ENCODE measurements at regions not wholly inside any gene's neighbourhood (a gene's known extent, or its start where the extent isn't known, plus 50 kb on each side); places are given as distances from the start of the nearest gene placed in this dataset.
"Not testable (repeated sequence)": the region's sequence is repeated elsewhere in the genome, so short reads cannot be mapped to it uniquely, and the experiment has no call there.

DNA sequence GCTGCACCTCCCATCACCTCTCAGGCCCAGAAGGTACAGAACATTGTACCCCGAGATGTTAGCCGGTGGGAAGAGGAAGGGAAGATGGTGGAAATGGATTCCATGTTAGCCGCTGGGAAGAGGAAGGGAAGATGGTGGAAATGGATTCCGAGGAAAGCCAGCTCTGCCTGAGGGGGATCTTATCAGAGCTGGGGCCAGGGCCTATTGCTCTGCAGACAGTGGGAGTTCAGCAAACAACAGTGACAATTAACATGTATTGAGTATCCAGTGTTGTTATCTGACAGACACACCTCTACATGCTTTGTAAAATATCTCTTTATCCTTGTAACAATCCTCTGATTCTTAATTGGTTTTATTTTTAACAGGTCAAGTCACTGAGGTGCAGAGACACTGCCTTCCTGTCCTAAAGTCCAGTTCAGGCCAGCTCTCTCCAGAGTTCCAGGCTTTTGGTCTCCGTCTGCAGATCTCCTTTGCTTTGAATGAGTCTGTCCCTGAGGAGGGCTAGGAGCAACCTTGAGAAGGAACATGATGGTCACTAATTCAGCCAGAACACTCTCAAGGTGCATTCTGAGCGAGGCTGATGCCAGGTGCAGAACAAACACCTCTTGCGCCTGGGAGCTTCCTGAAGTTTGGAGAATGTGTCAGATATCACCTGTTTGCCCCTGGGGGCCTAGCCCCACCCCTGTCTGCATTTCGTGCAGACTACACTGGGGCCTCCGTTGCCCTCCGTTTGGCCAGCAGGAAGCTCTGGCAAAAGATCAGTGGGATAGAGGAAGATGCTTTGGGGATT is 82.4 kb upstream of the PODXL start:
- no peaks in the 10 kb centered on the region for H3K36me3 Mint-ChIP-seq (ENCODE audit: low read depth)
- H3K27me3 Mint-ChIP-seq, result no peaks in the 10 kb centered on the region
- H3K4me3 Mint-ChIP-seq, result no peak overlapping the region
- no peak overlapping the region for H3K27ac Mint-ChIP-seq
- H3K4me1 Mint-ChIP-seq (ENCODE audit: low read depth), result no peaks in the 10 kb centered on the region
- no peaks in the 10 kb centered on the region for H3K9me3 Mint-ChIP-seq

DNA sequence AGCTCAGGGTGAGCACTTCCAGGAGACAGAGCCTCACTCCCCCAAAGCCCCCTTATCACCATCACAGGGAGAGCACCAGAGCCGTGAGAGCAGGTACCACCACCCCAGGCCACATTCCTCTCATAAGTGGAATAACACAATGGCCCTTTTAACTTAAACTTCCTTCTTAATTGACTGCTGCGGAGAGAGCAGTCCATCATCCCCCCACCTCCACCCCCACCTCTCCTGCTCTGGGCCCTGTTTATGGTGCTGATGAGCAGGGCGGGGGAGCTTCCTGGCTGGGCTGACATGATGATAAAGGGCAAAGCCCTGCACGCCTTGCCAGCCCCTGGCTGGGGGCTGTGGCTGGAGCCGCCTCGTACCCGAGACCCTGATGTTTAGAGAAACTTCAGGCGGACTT is 81.4 kb upstream of the PODXL start:
- Mint-ChIP-seq H3K27ac (no peak overlapping the region), H3K36me3 (ENCODE audit: low read depth) (no peaks in the 10 kb centered on the region), H3K9me3 (no peaks in the 10 kb centered on the region), H3K4me3 (no peak overlapping the region), H3K27me3 (no peaks in the 10 kb centered on the region), H3K4me1 (ENCODE audit: low read depth) (no peaks in the 10 kb centered on the region)

DNA sequence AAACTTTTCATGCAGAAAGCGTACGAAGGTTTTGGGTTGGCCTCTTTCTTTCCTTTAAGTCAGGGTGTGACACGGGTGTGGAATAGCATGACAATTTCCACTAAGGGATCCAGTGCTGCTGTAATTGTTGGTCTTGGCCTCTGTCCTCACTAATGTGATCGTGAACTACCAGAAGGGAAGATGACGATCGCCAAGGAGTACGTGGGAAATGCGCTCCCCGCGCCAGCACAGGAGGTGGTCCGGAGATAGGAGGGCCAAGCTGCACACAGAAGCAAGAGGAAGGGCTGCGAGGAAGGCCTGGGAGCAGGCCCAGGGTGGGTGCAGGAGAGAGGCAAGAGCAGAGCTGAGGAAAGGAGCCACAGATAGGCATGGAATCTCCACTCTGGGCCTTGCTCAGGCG is 79.7 kb upstream of the PODXL start:
- H3K36me3 Mint-ChIP-seq (ENCODE audit: low read depth), result no peaks in the 10 kb centered on the region
- no peaks in the 10 kb centered on the region for H3K4me1 Mint-ChIP-seq (ENCODE audit: low read depth)
- H3K27me3 Mint-ChIP-seq, result no peaks in the 10 kb centered on the region
- no peak overlapping the region for H3K4me3 Mint-ChIP-seq
- no peaks in the 10 kb centered on the region for H3K9me3 Mint-ChIP-seq
- H3K27ac Mint-ChIP-seq, result no peak overlapping the region

DNA sequence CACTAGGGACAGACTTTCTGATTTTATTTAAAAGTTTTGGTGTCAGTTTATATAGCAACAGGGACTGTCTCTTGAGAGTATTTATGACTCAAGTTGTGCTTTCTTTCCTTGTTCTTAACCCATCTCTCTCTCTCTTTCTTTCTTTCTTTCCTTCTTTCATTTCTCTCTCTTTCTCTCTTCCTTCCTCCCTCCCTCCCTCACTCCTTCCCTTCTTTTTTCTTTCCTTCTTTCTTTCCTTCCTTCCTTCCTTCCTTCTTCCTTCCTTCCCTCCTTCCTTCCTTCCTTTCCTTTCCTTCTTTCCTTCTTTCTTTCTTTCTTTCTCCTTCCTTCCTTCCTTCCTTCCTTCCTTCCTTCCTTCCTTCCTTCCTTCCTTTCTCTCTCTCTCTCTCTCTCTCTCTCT is 77.8 kb upstream of the PODXL start:
- H3K27ac Mint-ChIP-seq, result not testable (repeated sequence)

DNA sequence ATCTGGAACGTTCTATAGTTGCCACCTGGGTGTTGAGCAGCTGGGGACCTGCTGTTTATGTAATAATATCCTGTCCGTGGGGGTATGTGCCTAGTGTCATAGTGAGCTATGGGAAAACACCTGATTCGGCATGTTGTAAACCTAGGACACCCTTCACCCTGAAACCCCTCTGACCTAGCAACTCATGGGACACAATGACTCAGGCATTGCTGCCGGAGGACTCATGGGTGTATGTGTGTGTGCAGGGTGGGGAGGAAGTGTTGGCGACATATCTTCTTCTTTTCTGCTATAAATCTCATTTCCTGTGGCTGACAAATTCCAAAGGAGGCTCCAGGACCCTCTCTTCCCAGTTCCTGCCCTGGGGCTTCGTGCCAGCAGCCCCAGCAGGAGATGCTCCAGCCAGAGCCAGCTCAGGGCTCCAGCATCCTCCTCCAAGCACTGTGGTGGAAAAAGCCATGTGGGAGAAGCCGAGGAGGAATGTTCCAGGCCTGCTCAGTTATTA is 77.0 kb upstream of the PODXL start:
- Mint-ChIP-seq H3K9me3 (no peaks in the 10 kb centered on the region), H3K4me1 (ENCODE audit: low read depth) (no peaks in the 10 kb centered on the region), H3K27ac (no peak overlapping the region)

More for the DNA sequence above, 77.8 kb upstream of the PODXL start:
- not testable (repeated sequence) for H3K9me3 Mint-ChIP-seq; H3K27me3 Mint-ChIP-seq; H3K4me1 Mint-ChIP-seq (ENCODE audit: low read depth); H3K36me3 Mint-ChIP-seq (ENCODE audit: low read depth); H3K4me3 Mint-ChIP-seq

DNA sequence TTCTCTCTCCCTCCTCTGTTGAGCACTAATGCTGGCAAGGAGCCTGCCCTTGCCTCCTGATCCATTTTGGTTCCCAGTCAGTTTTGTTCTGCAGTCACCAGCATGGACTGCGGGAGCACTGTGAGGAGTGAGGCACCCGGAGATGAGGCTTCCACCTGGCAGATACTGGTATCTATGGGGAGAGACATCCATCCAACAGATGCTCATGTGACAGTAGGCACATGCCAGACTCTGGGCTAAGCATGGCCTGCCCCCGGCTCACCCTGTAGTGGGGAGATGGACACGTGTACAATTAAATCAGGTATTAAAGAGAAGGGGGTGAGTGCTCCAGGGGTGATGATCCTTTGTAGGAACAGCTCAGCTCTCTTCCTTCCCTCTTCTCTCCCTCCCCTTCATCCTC is 74.0 kb upstream of the PODXL start:
- Mint-ChIP-seq H3K4me1 (ENCODE audit: low read depth) (no peaks in the 10 kb centered on the region), H3K4me3 (no peak overlapping the region), H3K27ac (no peak overlapping the region), H3K9me3 (no peaks in the 10 kb centered on the region), H3K27me3 (no peaks in the 10 kb centered on the region), H3K36me3 (ENCODE audit: low read depth) (no peaks in the 10 kb centered on the region)

More for the DNA sequence above, 77.0 kb upstream of the PODXL start:
- H3K4me3 Mint-ChIP-seq, result no peak overlapping the region
- H3K27me3 Mint-ChIP-seq, result no peaks in the 10 kb centered on the region
- H3K36me3 Mint-ChIP-seq (ENCODE audit: low read depth), result no peaks in the 10 kb centered on the region

DNA sequence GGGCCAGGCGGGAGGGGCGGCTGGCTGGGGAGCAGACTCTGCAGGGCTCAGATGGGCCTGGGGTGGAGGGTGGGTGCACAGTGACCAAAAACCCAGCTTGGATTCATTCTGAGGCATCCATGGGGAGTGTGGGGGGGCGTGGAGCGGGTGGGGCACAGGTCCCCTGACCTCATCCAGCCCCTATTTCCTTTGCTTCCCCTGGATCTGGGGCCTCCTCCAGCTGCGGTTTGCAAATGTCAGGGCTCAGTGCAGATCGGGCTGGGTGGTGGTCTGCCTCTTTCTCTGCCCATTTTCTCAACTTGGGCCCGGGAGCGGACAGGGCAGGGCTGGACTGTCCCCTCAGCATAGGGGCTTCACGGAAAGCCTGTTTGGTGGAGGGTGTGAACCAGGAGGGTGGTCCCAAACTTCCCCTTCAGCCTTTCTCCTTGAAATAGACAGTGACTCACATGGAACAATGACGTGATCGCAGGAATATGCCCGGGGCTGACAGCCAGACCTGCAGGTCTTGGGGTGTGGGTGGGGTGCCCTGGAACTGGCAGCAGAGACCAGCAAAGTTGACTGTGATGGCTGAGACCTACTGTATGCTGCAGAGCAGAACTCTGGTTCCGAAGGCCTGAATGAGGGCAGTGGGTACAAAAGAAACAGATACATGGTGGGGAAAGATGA is 72.9 kb upstream of the PODXL start:
- H3K36me3 Mint-ChIP-seq (ENCODE audit: low read depth), result no peaks in the 10 kb centered on the region
- no peak overlapping the region for H3K27ac Mint-ChIP-seq
- no peaks in the 10 kb centered on the region for H3K9me3 Mint-ChIP-seq
- H3K4me1 Mint-ChIP-seq (ENCODE audit: low read depth), result no peaks in the 10 kb centered on the region
- H3K27me3 Mint-ChIP-seq, result no peaks in the 10 kb centered on the region
- H3K4me3 Mint-ChIP-seq, result no peak overlapping the region

DNA sequence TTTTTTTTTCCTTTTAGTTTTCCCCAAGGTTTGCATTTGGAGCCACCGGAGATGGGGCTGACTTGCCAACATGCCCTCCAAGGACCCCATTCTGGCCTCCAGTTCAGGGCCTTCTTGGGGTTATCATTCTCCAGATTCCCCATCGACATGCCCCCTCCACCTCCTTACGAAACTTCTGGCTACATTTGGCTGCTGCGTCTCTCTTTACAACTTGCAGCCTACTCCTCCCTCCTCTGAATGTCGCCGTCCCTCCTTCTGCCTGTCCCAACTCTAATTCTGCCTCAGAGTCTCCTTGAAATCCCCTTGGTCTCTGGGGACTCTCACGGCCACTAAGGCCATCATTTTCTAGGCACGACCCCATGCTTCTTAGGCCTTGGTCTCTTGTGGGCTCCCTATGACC is 72.2 kb upstream of the PODXL start:
- H3K27me3 Mint-ChIP-seq, result no peaks in the 10 kb centered on the region
- H3K27ac Mint-ChIP-seq, result no peak overlapping the region
- no peak overlapping the region for H3K4me3 Mint-ChIP-seq
- H3K4me1 Mint-ChIP-seq (ENCODE audit: low read depth), result no peaks in the 10 kb centered on the region
- H3K9me3 Mint-ChIP-seq, result no peaks in the 10 kb centered on the region
- H3K36me3 Mint-ChIP-seq (ENCODE audit: low read depth), result no peaks in the 10 kb centered on the region

DNA sequence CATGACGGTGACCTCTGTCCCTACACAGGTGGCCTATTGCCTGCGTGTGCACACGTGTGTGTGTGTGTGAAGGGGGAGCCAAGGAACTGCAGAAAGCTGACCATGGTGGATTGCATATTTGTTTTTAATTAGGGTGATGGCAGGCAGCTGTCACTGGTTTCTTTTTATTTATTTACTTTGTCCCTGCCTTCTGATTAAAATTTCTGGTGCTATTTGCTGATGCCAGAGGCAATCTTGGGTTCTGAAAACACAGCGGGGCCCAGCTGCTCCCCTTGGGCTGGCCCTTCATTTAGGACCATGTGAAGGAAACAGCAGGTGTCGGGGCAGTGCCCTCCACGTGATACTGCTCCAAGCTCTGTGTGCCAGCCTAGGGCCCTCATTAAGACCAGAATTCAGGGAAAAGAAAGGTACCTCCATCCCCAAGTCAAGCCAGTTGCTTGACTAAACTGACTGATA is 71.3 kb upstream of the PODXL start:
- Mint-ChIP-seq H3K27ac (no peak overlapping the region), H3K9me3 (no peaks in the 10 kb centered on the region), H3K36me3 (ENCODE audit: low read depth) (no peaks in the 10 kb centered on the region), H3K4me1 (ENCODE audit: low read depth) (no peaks in the 10 kb centered on the region), H3K27me3 (no peaks in the 10 kb centered on the region), H3K4me3 (no peak overlapping the region)

DNA sequence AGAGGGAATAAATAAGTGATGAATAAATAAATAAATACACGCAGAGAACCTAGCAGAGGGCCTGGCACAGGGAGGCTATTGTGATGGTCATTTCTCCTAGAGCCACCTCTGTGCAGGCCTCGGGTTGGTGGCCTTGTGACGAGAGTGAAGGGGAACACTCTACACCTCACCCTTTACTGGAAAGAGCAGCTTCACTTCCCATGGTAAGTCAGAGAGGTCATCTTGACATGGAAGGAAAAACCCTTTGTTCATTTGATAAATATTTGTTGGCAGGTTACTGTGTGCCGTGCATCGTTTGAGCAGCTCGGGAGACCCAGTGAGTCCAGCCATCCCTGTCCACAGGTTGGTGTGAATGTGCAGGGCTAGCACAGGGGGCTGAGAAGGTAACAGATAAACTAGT is 70.2 kb upstream of the PODXL start:
- Mint-ChIP-seq H3K4me3 (no peak overlapping the region), H3K4me1 (ENCODE audit: low read depth) (no peaks in the 10 kb centered on the region), H3K27me3 (no peaks in the 10 kb centered on the region), H3K27ac (no peak overlapping the region), H3K9me3 (no peaks in the 10 kb centered on the region), H3K36me3 (ENCODE audit: low read depth) (no peaks in the 10 kb centered on the region)

DNA sequence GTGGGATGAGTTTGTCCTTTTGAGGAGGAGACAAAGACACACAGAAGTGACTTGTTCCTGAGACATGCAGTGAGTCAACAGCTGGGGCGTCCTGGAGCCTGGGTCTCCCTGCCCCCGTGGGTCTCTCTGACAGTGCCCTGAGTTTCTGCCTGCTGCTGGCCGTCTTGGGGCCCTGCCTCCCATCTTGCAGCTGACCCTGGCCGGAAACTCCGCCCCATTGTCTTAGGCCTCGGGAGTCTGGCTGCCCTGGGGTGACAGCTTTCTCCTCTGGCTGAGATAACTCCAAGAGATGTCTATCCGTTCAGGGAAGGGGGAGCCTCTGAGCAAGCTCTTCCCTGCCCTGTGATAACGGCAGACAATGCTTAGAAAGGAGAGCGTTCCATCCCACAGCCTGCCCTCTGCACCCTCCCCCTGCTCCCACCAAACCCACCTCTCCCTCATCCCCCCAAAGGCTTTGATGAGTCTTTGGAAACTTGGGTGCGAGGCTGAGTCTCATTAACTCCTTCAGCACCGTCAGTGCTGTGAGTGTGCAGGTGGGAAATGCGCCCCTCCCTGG is 69.5 kb upstream of the PODXL start:
- Mint-ChIP-seq H3K27me3 (no peaks in the 10 kb centered on the region), H3K36me3 (ENCODE audit: low read depth) (no peaks in the 10 kb centered on the region), H3K9me3 (no peaks in the 10 kb centered on the region), H3K27ac (no peak overlapping the region), H3K4me1 (ENCODE audit: low read depth) (no peaks in the 10 kb centered on the region), H3K4me3 (no peak overlapping the region)

DNA sequence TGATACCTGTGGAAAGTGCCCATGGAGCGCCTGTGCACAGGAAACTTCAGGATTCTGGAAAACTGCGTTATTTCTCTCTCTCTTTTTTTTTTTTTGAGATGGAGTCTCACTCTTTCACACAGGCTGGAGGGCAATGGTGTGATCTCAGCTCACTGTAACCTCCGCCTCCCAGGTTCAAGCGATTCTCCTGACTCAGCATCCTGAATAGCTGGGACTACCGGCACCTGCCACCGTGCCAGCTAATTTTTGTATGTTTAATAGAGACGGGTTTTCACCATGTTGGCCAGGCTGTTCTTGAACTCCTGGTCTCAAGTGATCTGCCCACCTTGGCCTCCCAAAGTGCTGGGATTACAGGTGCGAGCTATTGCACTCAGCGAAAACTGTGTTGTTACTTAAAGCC is 68.9 kb upstream of the PODXL start:
- H3K27ac Mint-ChIP-seq; H3K9me3 Mint-ChIP-seq; H3K27me3 Mint-ChIP-seq; H3K4me1 Mint-ChIP-seq (ENCODE audit: low read depth); H3K36me3 Mint-ChIP-seq (ENCODE audit: low read depth); H3K4me3 Mint-ChIP-seq: not testable (repeated sequence)

DNA sequence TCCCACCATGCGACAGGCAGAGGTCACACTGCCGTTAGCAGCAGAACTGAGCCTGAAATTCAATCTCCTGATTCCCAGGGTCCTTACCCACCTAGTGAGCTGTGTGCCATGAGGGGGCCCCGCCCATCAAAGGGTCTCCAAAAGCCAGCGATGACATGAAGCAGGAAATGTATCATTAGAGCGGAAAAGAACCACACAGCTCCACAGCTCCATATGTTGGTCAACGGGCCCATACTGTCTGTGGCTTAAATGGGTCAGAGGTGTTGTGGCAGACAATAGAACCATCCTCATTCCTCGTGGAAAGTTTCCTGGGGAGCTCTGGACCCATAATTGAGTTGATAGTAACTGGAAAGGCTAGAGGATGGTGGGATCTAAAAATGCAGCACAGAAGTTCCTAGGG is 68.1 kb upstream of the PODXL start:
- no peaks in the 10 kb centered on the region for H3K4me1 Mint-ChIP-seq (ENCODE audit: low read depth)
- H3K9me3 Mint-ChIP-seq, result no peaks in the 10 kb centered on the region
- H3K4me3 Mint-ChIP-seq, result no peak overlapping the region
- H3K27me3 Mint-ChIP-seq, result no peaks in the 10 kb centered on the region
- H3K36me3 Mint-ChIP-seq (ENCODE audit: low read depth), result no peaks in the 10 kb centered on the region
- H3K27ac Mint-ChIP-seq, result no peak overlapping the region

DNA sequence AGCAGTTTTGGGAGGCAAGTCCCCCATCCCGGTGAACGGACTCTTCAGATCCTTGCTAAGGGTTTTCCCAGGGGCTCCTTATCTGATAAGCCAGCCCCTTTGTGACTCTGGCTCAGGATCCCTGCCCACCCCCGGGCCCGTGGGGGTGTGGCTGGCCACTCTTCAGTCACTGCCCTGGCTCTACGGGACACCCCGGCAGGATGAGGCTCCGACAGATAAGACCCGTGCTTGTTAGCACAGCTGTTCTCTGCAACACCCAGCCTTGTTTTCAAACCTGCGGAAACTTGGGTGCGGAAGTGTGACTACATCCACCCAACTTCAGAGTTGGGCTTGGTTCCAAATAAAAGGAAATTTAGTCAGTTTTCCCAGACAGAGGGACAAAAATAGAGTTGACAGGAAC is 66.7 kb upstream of the PODXL start:
- Mint-ChIP-seq H3K36me3 (ENCODE audit: low read depth) (no peaks in the 10 kb centered on the region), H3K4me1 (ENCODE audit: low read depth) (no peaks in the 10 kb centered on the region), H3K27ac (no peak overlapping the region), H3K9me3 (no peaks in the 10 kb centered on the region), H3K27me3 (no peaks in the 10 kb centered on the region), H3K4me3 (no peak overlapping the region)

DNA sequence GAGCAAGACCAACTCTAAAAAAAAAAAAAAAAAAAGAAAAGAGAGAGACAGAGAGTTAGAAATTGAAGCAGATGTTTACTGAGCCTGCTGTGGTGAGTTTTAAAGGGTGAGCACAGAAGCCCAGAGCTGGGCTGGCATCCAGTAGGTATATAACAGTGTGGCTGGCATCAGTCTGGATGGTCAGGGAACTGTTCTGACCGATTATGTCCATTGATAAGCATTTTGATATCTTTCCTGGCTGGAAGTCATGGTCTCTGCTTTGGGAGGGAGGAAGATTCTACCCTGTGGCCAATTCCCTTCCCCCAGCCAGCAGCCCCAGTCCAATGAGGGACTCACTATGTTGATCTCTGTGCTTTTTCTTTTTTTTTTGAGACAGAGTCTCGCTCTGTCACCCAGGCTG is 65.2 kb upstream of the PODXL start:
- no peaks in the 10 kb centered on the region for H3K4me1 Mint-ChIP-seq (ENCODE audit: low read depth)
- H3K36me3 Mint-ChIP-seq (ENCODE audit: low read depth), result no peaks in the 10 kb centered on the region
- H3K27ac Mint-ChIP-seq, result no peak overlapping the region
- no peaks in the 10 kb centered on the region for H3K9me3 Mint-ChIP-seq
- peaks cover 6% of the 10 kb centered on the region for H3K27me3 Mint-ChIP-seq
- H3K4me3 Mint-ChIP-seq, result no peak overlapping the region
